OCI-LY7 (cell line): ENCODE measurements at regions not wholly inside any gene's neighbourhood (a gene's known extent, or its start where the extent isn't known, plus 50 kb on each side); places are given as distances from the start of the nearest gene placed in this dataset.

Source experiments
- BruUV-seq: library from RNA; stranded (reverse); fragments of 400-500 nt; replicated peaks from 2 replicates; lab custom pipeline; 2021; lab: Mats Ljungman, UMichigan
- CTCF ChIA-PET: fragments of 300-600 bp; sonication (Branson Sonifier 250); formaldehyde crosslinking; loops from one replicate; lab custom pipeline; 2022; ENCODE audit warnings: antibody characterized with exemption; ENCODE audit not compliant: unreplicated experiment; lab: Charles Lee
- POLR2A ChIA-PET: fragments of 300-600 bp; sonication (Branson Sonifier 250); formaldehyde crosslinking; loops from one replicate; lab custom pipeline; 2022; ENCODE audit warnings: antibody characterized with exemption; lab: Charles Lee
- DNase-seq: peaks from one replicate; pipeline ENCODE4 v3.0.0-alpha.2; 2015; ENCODE audit warnings: low spot score
- H2AFZ ChIP-seq: fragments of 200-600 bp; sonication (generic), shearing (Covaris generic); 2 replicates; pipeline ENCODE4 v1.6.1; 2014; ENCODE audit warnings: mild to moderate bottlenecking, antibody characterized with exemption, low read length, moderate library complexity
- H3K27ac ChIP-seq: fragments of 200-600 bp; sonication (generic); 2 replicates; pipeline ENCODE4 v1.5.1; 2014; ENCODE audit warnings: mixed run types, low read depth, mild to moderate bottlenecking, moderate library complexity, low read length, inconsistent platforms; ENCODE audit not compliant: poor library complexity, severe bottlenecking
- H3K36me3 ChIP-seq: fragments of 200-600 bp; sonication (generic); 2 replicates; pipeline ENCODE4 v1.6.1; 2014; ENCODE audit warnings: mild to moderate bottlenecking, antibody characterized with exemption, low read length, moderate library complexity, mixed read lengths; ENCODE audit not compliant: insufficient read depth
- H3K4me1 ChIP-seq: fragments of 200-600 bp; sonication (generic); 2 replicates; pipeline ENCODE4 v1.5.1; 2014; ENCODE audit warnings: mild to moderate bottlenecking, low read length; ENCODE audit not compliant: insufficient read depth, poor library complexity, severe bottlenecking
- H3K4me2 ChIP-seq: fragments of 200-600 bp; sonication (generic); 2 replicates; pipeline ENCODE4 v1.6.1; 2014; ENCODE audit warnings: mild to moderate bottlenecking, low read length
- H3K4me3 ChIP-seq: fragments of 200-600 bp; sonication (generic); 2 replicates; pipeline ENCODE4 v1.5.1; 2014; ENCODE audit warnings: mild to moderate bottlenecking, low read depth, low read length; ENCODE audit not compliant: poor library complexity, severe bottlenecking
- H3K79me2 ChIP-seq: fragments of 200-600 bp; sonication (generic); 2 replicates; pipeline ENCODE4 v1.6.1; 2016; ENCODE audit warnings: low read depth, mild to moderate bottlenecking, low read length, moderate library complexity, mixed read lengths; ENCODE audit not compliant: insufficient read depth
- H3K9me2 ChIP-seq: fragments of 200-600 bp; sonication (generic); 2 replicates; pipeline ENCODE4 v1.6.1; 2016; ENCODE audit warnings: mild to moderate bottlenecking, low read length, mixed read lengths; ENCODE audit not compliant: insufficient read depth
- H3K9me3 ChIP-seq: fragments of 200-600 bp; sonication (generic); 2 replicates; pipeline ENCODE4 v1.6.1; 2014; ENCODE audit warnings: mild to moderate bottlenecking, mixed run types, low read length, mixed read lengths
- H4K20me1 ChIP-seq: fragments of 200-600 bp; sonication (generic); 2 replicates; pipeline ENCODE4 v1.6.1; 2014; ENCODE audit warnings: mild to moderate bottlenecking, antibody characterized with exemption, low read length, moderate library complexity, mixed read lengths; ENCODE audit not compliant: insufficient read depth
- CTCF ChIP-seq: fragments of 200-600 bp; sonication (generic); conservative IDR thresholded peaks from 2 replicates; pipeline ENCODE4 v1.5.1; 2014; ENCODE audit warnings: mild to moderate bottlenecking, antibody characterized with exemption, low read length, moderate library complexity, mixed read lengths
- EZH2phosphoT487 ChIP-seq: fragments of 200-600 bp; sonication (generic); IDR thresholded peaks from 2 replicates; pipeline ENCODE4 v1.6.1; 2018; ENCODE audit warnings: low read depth, borderline replicate concordance, mild to moderate bottlenecking, mixed run types, antibody characterized with exemption, low read length, moderate library complexity, mixed read lengths
- intact Hi-C: fragments of 100-400 bp; cut with micrococcal nuclease; formaldehyde crosslinking; loops from one replicate; pipeline ENCODE4 v1.10.0; 2022; ENCODE audit not compliant: unreplicated experiment

DNA sequence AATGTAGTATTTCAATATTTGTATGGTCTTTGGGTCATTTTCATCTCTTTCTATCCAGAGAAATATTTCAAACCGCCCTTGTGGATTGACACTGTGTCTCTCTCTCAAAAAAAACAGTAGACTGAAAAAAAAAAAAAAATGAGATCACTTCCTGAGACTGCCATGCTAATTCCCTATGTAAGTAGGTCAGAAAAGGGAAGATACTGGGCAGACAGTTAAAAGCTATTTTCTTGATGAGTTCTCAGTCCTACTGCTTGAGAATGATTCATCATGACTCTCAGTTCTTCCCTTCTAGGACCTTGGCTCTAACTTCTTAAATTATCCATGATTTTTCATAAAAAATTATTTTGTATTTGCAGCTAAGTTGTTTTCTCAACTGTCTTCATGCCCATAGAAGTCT is 672.3 kb upstream of the REG3G start:
- DNase-seq, result no peak
- Histone ChIP-seq H4K20me1 (no peaks in the 10 kb centered on the region), H3K27ac (no peak overlapping the region), H3K9me2 (no peaks in the 10 kb centered on the region), H3K4me3 (no peak overlapping the region), H3K4me1 (no peaks in the 10 kb centered on the region), H2AFZ (no peak overlapping the region), H3K36me3 (no peaks in the 10 kb centered on the region), H3K4me2 (no peak overlapping the region), H3K79me2 (no peaks in the 10 kb centered on the region), H3K9me3 (no peaks in the 10 kb centered on the region)
- intact Hi-C loops, result loop anchor here (5.0 kb wide), 1 partner anchor 644 kb away; no protein-coding TSS in a partner anchor
- no TSS peak for BruUV-seq
- ChIA-PET CTCF (no interaction called here), POLR2A (interaction anchor here (0.7 kb wide), 1 partner anchor 180 kb away, joined by 3 read pairs; no protein-coding TSS in a partner anchor)
- TF ChIP-seq CTCF (no peak), EZH2phosphoT487 (no peak)

GRCh38 chr2:78355967-78356366 is 669.5 kb upstream of the REG3G start:
- no peak overlapping the region for H3K27ac ChIP-seq
- H3K79me2 ChIP-seq, result no peaks in the 10 kb centered on the region
- H3K9me2 ChIP-seq, result no peaks in the 10 kb centered on the region
- H3K4me2 ChIP-seq, result no peak overlapping the region
- ChIA-PET CTCF (no interaction called here), POLR2A (interaction anchor here (1.5 kb wide), 1 partner anchor 14 kb away, joined by 3 read pairs; no protein-coding TSS in a partner anchor)
- no peaks in the 10 kb centered on the region for H4K20me1 ChIP-seq
- no peak overlapping the region for H3K4me3 ChIP-seq
- no TSS peak for BruUV-seq
- H3K36me3 ChIP-seq, result no peaks in the 10 kb centered on the region
- TF ChIP-seq CTCF (no peak), EZH2phosphoT487 (no peak)
- H2AFZ ChIP-seq, result no peak overlapping the region
- no peaks in the 10 kb centered on the region for H3K4me1 ChIP-seq
- DNase-seq, result no peak
- no peaks in the 10 kb centered on the region for H3K9me3 ChIP-seq
- intact Hi-C loops, result no loop called here

- H3K79me2 ChIP-seq, result no peaks in the 10 kb centered on the region
- H3K36me3 ChIP-seq, result no peaks in the 10 kb centered on the region
- H2AFZ ChIP-seq, result no peak overlapping the region
- no peaks in the 10 kb centered on the region for H3K4me1 ChIP-seq
- no peak overlapping the region for H3K4me3 ChIP-seq
- no peaks in the 10 kb centered on the region for H3K9me2 ChIP-seq
- no peak for DNase-seq
- intact Hi-C loops, result no loop called here
- ChIA-PET CTCF (no interaction called here), POLR2A (no interaction called here)
- no TSS peak for BruUV-seq
- H3K27ac ChIP-seq, result no peak overlapping the region
- no peaks in the 10 kb centered on the region for H3K9me3 ChIP-seq
- H3K4me2 ChIP-seq, result no peak overlapping the region
- H4K20me1 ChIP-seq, result no peaks in the 10 kb centered on the region
- no peak for TF ChIP-seq CTCF
- TF ChIP-seq EZH2phosphoT487, result no peak
Observed at GRCh38 chr2:78383576-78383975, 641.9 kb upstream of the REG3G start.
